GM12878 (cell line): ENCODE measurements at regions not wholly inside any gene's neighbourhood (a gene's known extent, or its start where the extent isn't known, plus 50 kb on each side); places are given as distances from the start of the nearest gene placed in this dataset.

Source experiments
- BCL3 ChIP-seq: IDR thresholded peaks from 2 replicates; pipeline ENCODE4 v1.6.1; 2011; ENCODE audit warnings: borderline replicate concordance, low read depth, mild to moderate bottlenecking, moderate library complexity, low read length; ENCODE audit not compliant: insufficient read depth, poor library complexity, severe bottlenecking
- CTCF ChIP-seq, 3 experiments: IDR thresholded peaks in 2 of 3; conservative IDR thresholded peaks in 1 of 3; 2 replicates each; pipeline ENCODE4 v1.5.1; 2011; ENCODE audit warnings: low read depth in 3 of 3, low read length in 3 of 3, mild to moderate bottlenecking in 3 of 3, control low read depth in 2 of 3, moderate library complexity in 2 of 3, inconsistent platforms in 1 of 3, mixed read lengths in 1 of 3; ENCODE audit not compliant: control insufficient read depth in 2 of 3, insufficient read depth in 1 of 3; ENCODE audit errors: extremely low read depth in 1 of 3
- EGR1 ChIP-seq, 2 experiments: IDR thresholded peaks; 1 replicate in 1 of 2; 2 replicates in 1 of 2; pipeline ENCODE4 v1.6.1; 2011 to 2012; ENCODE audit warnings: low read depth in 2 of 2, low read length in 2 of 2, borderline replicate concordance in 1 of 2, mild to moderate bottlenecking in 1 of 2, moderate library complexity in 1 of 2
- EP300 ChIP-seq, 2 experiments: fragments of 150-350 bp in 1 of 2; IDR thresholded peaks; 2 replicates each; pipeline ENCODE4 v1.6.1; 2011 to 2012; ENCODE audit warnings: low read depth in 2 of 2, low read length in 2 of 2, borderline replicate concordance in 1 of 2, improper control_type of control experiment in 1 of 2, inconsistent platforms in 1 of 2; ENCODE audit not compliant: control insufficient read depth in 1 of 2
- ESRRA ChIP-seq: IDR thresholded peaks from 2 replicates; pipeline ENCODE4 v1.6.1; 2012; ENCODE audit warnings: mild to moderate bottlenecking, low read length, improper control_type of control experiment
- EZH2 ChIP-seq: IDR thresholded peaks from 2 replicates; pipeline ENCODE4 v1.6.1; 2012; ENCODE audit warnings: low read depth, mild to moderate bottlenecking, control low read depth, inconsistent platforms, low read length, borderline replicate concordance; ENCODE audit not compliant: control insufficient read depth
- HDAC2 ChIP-seq: fragments of 200-600 bp; sonication (generic); IDR thresholded peaks from 2 replicates; pipeline ENCODE4 v1.6.1; 2017
- MTA3 ChIP-seq: IDR thresholded peaks from 2 replicates; pipeline ENCODE4 v1.6.1; 2012; ENCODE audit warnings: low read length, inconsistent platforms, borderline replicate concordance
- MXI1 ChIP-seq: fragments of 150-350 bp; IDR thresholded peaks from 2 replicates; pipeline ENCODE4 v1.6.1; 2011; ENCODE audit warnings: low read depth, mild to moderate bottlenecking, inconsistent platforms, low read length, improper control_type of control experiment
- NFYB ChIP-seq: IDR thresholded peaks from 2 replicates; pipeline ENCODE4 v1.6.1; 2011; ENCODE audit warnings: low read depth, mild to moderate bottlenecking, low read length, improper control_type of control experiment, moderate library complexity; ENCODE audit not compliant: insufficient read depth
- RFX5 ChIP-seq: IDR thresholded peaks from 2 replicates; pipeline ENCODE4 v1.6.1; 2011; ENCODE audit warnings: low read depth, low read length, improper control_type of control experiment
- SP1 ChIP-seq: IDR thresholded peaks from one replicate; pipeline ENCODE4 v1.6.1; 2011; ENCODE audit warnings: low read depth, low read length

- TF ChIP-seq RFX5 (no peak), NFYB (no peak), MXI1 (no peak), CTCF (IDR thresholded peaks at IDR 0.05 in 2 of 3, conservative IDR thresholded peaks at IDR 0.05 in 1 of 3; ENCODE audit: control insufficient read depth in 2 of 3, extremely low read depth in 1 of 3, insufficient read depth in 1 of 3, low read depth in 3 of 3, low read length in 3 of 3) (no peak), SP1 (no peak), ESRRA (no peak), HDAC2 (no peak), BCL3 (no peak), EZH2 (no peak), EGR1 (IDR thresholded peaks at IDR 0.05; ENCODE audit: borderline replicate concordance in 1 of 2, low read depth in 2 of 2, low read length in 2 of 2) (no peak), EP300 (IDR thresholded peaks at IDR 0.05; ENCODE audit: borderline replicate concordance in 1 of 2, control insufficient read depth in 1 of 2, low read depth in 2 of 2, low read length in 2 of 2) (no peak), MTA3 (no peak)
Observed at GRCh38 chr14:44564908-44565307, 57.8 kb upstream of the FSCB start.
